AG04449 (cell line): ENCODE measurements at regions not wholly inside any gene's neighbourhood (a gene's known extent, or its start where the extent isn't known, plus 50 kb on each side); places are given as distances from the start of the nearest gene placed in this dataset.

Experiments used
- CTCF ChIA-PET: fragments of 350-600 bp; formaldehyde crosslinking; extraction: SDS; loops from one replicate; lab custom pipeline; 2021; ENCODE audit warnings: antibody characterized with exemption; lab: Yijun Ruan, JAX
- POLR2A ChIA-PET: fragments of 400-600, 350-600 bp; formaldehyde crosslinking; extraction: SDS; loops from one replicate; lab custom pipeline; 2020; ENCODE audit warnings: antibody characterized with exemption, inconsistent platforms; lab: Yijun Ruan, JAX
- DNase-seq: peaks from one replicate; pipeline ENCODE4 v3.0.0-alpha.2; 2010; ENCODE audit warnings: low read depth, low spot score
- H3K4me3 ChIP-seq: 2 replicates; pipeline ENCODE4 v1.5.1; 2011; ENCODE audit warnings: low read depth, mild to moderate bottlenecking, control low read depth, low read length
- CTCF ChIP-seq: IDR thresholded peaks from one replicate; pipeline ENCODE4 v1.5.1; 2011; ENCODE audit warnings: mild to moderate bottlenecking, moderate library complexity, low read length, control low read depth, inconsistent platforms; ENCODE audit not compliant: insufficient read depth; ENCODE audit errors: missing control alignments

- no peak for DNase-seq
- no peak for TF ChIP-seq CTCF
- POLR2A ChIA-PET, result no interaction called here
- CTCF ChIA-PET, result no interaction called here
- H3K4me3 ChIP-seq, result no peak overlapping the region
Measured at GRCh38 chr6:125434760-125435159, 133.0 kb upstream of the HDDC2 start.

DNA sequence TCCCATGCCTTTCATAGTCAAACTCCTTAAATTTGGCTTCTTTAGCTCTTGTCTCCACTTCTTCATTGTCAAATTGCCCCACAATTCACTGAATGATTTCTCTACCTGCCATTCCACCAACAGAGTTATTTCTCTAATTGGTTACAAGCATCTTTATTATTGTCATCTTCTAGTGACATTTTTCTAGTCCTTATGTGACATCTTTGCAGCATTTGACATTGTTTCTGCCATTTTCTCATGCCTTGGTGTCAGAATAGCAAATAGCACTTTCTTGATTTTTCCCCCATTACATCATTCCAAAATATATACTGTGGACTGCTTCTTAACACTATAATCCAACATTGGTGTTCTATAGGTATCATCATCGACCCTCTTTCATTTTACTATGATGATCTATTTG, 137.7 kb upstream of the HDDC2 start:
- no peak for DNase-seq
- no peak overlapping the region for H3K4me3 ChIP-seq
- POLR2A ChIA-PET, result no interaction called here
- TF ChIP-seq CTCF, result no peak
- CTCF ChIA-PET, result no interaction called here

DNA sequence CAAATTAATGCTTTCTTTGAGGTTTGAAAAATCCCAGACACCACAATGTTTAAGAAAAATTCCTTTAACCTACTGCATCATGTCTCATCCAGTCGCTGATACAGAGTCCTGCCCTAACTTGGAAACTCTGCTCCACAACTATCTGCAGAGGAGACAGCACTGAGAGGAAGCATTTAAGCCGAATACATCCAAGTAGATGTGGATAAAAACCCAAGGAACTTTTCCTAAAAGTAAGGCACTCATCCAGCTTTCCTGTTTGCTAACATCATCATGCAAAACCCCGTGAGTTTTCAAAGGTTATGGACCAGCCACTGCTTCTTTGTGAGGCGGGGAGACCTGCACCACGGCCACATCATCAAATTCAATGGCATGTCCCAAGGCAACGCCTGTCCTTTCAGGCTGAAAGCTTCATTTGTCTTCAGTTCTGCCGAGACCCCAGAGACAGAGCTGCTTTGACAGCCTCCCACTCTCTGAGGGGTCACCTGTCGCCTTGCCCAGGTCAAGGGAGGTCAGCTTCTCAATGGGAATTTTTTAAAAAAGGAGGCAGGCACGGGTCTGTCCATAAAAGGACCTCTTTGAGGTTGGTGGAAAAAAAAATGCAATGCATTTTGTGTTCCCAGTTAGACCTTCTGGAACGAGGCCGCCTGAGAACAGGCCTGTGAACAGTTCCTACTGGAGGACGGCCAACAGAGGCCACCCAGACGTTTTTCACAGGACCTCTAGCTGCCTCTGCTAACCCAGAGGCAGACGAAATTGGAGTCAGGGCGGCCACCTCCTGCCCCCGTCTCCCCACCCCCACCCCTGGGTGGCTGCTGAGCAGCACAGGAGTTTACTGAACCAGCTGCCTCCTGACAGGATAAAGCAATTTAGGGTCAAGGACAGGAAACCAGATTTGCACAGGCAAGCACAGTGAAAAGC, 142.5 kb upstream of the HDDC2 start:
- no peak overlapping the region for H3K4me3 ChIP-seq
- DNase-seq, result no peak
- ChIA-PET POLR2A (no interaction called here), CTCF (no interaction called here)
- no peak for TF ChIP-seq CTCF

DNA sequence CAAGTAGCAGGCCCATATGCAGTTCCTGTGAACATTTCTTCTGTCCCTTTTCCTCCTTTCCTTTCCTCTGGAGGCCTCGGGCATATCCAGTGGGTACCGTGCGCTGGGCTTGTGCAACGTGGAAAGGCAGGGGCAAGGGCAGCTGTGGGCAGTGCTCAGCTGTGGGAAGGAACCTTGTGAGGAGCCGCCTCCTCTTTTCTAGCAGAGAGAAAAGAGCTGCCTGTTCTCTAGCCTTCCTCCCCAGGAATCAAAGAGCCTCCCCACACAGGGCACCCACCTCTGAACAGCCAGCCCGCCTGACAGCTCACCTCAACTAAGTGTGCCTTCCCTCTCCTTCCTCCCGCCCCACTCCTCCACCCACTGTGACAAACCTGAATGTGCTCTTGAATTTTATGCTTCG, 143.3 kb upstream of the HDDC2 start:
- POLR2A ChIA-PET, result no interaction called here
- DNase-seq, result no peak
- CTCF ChIA-PET, result no interaction called here
- TF ChIP-seq CTCF, result no peak
- H3K4me3 ChIP-seq, result no peak overlapping the region

DNA sequence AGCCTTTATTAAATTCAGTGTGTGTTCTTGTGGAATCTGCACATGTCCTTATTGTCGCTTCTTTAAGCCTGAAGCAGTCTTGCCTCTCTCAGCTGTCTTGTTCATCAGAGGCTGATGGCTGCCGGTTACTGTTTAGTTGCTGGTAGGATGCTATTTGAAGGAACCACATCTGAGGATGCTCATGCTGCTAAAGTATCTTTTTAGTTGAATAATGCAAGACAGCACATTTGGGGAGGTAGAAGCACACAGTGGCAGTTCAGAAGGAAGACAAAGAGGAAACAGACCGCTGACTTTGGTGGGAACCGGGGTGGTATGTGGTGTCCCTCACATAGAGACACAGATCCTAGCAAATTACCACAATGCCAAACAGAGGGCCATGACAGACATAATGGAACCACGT, 144.2 kb upstream of the HDDC2 start:
- CTCF ChIA-PET, result no interaction called here
- POLR2A ChIA-PET, result no interaction called here
- DNase-seq, result no peak
- no peak for TF ChIP-seq CTCF
- no peak overlapping the region for H3K4me3 ChIP-seq

DNA sequence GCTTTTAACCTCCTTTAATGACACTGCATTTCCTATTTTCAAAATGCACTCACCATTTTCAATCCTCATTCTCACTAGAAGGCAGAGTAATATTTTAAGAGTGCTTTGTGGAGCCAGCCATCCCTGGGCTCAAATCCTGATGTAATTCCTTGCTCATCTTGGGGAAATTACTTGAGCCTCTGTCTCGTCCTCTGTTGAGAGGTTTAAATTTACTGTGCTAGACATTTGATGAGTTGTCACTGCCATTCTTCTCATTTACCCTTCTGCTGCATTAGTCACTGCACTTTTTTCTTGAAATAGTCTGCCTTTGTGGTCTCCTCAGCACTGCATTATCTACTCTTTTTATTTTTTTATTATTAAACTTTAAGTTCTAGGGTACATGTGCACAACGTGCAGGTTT, 150.0 kb upstream of the HDDC2 start:
- ChIA-PET CTCF (no interaction called here), POLR2A (interaction anchor here (0.6 kb wide), 1 partner anchor 29 kb away, joined by 3 read pairs; no protein-coding TSS in a partner anchor)
- TF ChIP-seq CTCF, result no peak
- no peak overlapping the region for H3K4me3 ChIP-seq
- no peak for DNase-seq
